ENCODE measurements at regions not wholly inside any gene's neighbourhood (a gene's known extent, or its start where the extent isn't known, plus 50 kb on each side); places are given as distances from the start of the nearest gene placed in this dataset.

- intact Hi-C loops (cut with DNase I): no loop called here
- H3K4me3 ChIP-seq: no peak overlapping the region
- no peaks in the 10 kb centered on the region for H3K9me3 ChIP-seq
- DNase-seq: peak in 3 of 5 donors; percentile 11 to 38 (median 24)
- TF ChIP-seq POLR2A (IDR thresholded peaks at IDR 0.05): no peak
- no peak for TF ChIP-seq CTCF (IDR thresholded peaks at IDR 0.05)
- ATAC-seq: peak in 2 of 4 donors; percentile 57 to 61
- no peak overlapping the region for H3K27ac ChIP-seq
- no peaks in the 10 kb centered on the region for H3K27me3 ChIP-seq
- WGBS, 4 donors: 43 to 59% (median 54%) methylated on average over 4 of the region's 4 CpGs
- no peaks in the 10 kb centered on the region for H3K36me3 ChIP-seq
- peaks cover 0 to 10% (median 0%) of the 10 kb centered on the region in 12 donors for H3K4me1 ChIP-seq
Measured at GRCh38 chr2:150109912-150110311, 377.6 kb downstream of the RND3 start.

- TF ChIP-seq CTCF (IDR thresholded peaks at IDR 0.05) (no peak), POLR2A (IDR thresholded peaks at IDR 0.05) (no peak)
- ATAC-seq (no peak), DNase-seq (no peak)
- Histone ChIP-seq H3K9me3 (no peaks in the 10 kb centered on the region), H3K4me1 (peaks cover 0 to 10% (median 0%) of the 10 kb centered on the region in 12 donors), H3K36me3 (no peaks in the 10 kb centered on the region), H3K27me3 (no peaks in the 10 kb centered on the region), H3K27ac (no peak overlapping the region), H3K4me3 (no peak overlapping the region)
- 56 to 67% (median 58%) methylated on average over 3 of the region's 3 CpGs for WGBS, 4 donors
- intact Hi-C loops (cut with DNase I): no loop called here
Measured at GRCh38 chr2:150109028-150109427, 378.4 kb downstream of the RND3 start.

GRCh38 chr2:150107816-150108215 lies 379.7 kb downstream of the RND3 start:
- TF ChIP-seq POLR2A (IDR thresholded peaks at IDR 0.05) (no peak), CTCF (IDR thresholded peaks at IDR 0.05) (no peak)
- 86 to 92% (median 91%) methylated on average over 2 of the region's 2 CpGs for WGBS, 4 donors
- no peak for ATAC-seq

GRCh38 chr2:150107170-150107569 lies 380.3 kb downstream of the RND3 start:
- Histone ChIP-seq H3K9me3 (no peaks in the 10 kb centered on the region), H3K27me3 (no peaks in the 10 kb centered on the region), H3K36me3 (no peaks in the 10 kb centered on the region), H3K4me1 (peaks cover 0 to 10% (median 0%) of the 10 kb centered on the region in 12 donors), H3K27ac (no peak overlapping the region), H3K4me3 (no peak overlapping the region)
- ATAC-seq (no peak), DNase-seq (no peak)
- intact Hi-C loops (cut with DNase I): no loop called here
- 73 to 84% (median 76%) methylated on average over 1 of the region's 1 CpG for WGBS, 4 donors
- no peak for TF ChIP-seq CTCF (IDR thresholded peaks at IDR 0.05)
- TF ChIP-seq POLR2A (IDR thresholded peaks at IDR 0.05): no peak

More at GRCh38 chr2:150107816-150108215, 379.7 kb downstream of the RND3 start:
- H3K36me3 ChIP-seq: no peaks in the 10 kb centered on the region
- H3K27me3 ChIP-seq: no peaks in the 10 kb centered on the region
- peaks cover 0 to 10% (median 0%) of the 10 kb centered on the region in 12 donors for H3K4me1 ChIP-seq
- intact Hi-C loops (cut with DNase I): no loop called here
- H3K4me3 ChIP-seq: no peak overlapping the region
- H3K27ac ChIP-seq: no peak overlapping the region
- DNase-seq: no peak
- H3K9me3 ChIP-seq: no peaks in the 10 kb centered on the region
